ENCODE measurements at regions not wholly inside any gene's neighbourhood (a gene's known extent, or its start where the extent isn't known, plus 50 kb on each side); places are given as distances from the start of the nearest gene placed in this dataset.

DNA sequence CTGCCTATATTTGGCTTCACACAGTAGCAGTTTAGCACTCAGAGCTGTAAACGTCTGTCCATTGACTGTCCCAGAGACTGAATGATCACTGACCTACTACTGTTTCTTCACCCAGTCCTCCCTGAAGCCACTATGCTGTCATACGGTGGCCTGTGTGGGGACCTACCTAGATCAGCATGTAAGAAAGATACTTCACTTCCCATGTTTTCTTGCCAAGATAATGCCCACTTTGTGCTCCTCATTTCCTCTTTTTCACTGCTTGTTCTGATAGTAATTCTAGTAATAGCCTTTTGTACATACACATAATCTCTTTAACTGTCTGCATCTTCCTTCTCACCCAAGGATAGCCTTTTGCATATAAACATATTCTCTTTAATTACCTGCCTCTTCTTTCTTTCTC, 109.9 kb upstream of the TIAM2 start:
- no peak overlapping the region for H3K27ac ChIP-seq (ENCODE audit: low read depth, low read length)
- H3K36me3 ChIP-seq (ENCODE audit: control insufficient read depth, insufficient read depth, low read length), result no peaks in the 10 kb centered on the region
- H3K27me3 ChIP-seq (ENCODE audit: control insufficient read depth, insufficient read depth, low read length), result no peaks in the 10 kb centered on the region
- H3K9me3 ChIP-seq (ENCODE audit: control insufficient read depth, insufficient read depth, low read depth, low read length), result no peaks in the 10 kb centered on the region
- no peak overlapping the region for H3K9ac ChIP-seq (ENCODE audit: low read length)
- H3K4me3 ChIP-seq (ENCODE audit: low read depth, low read length), result no peak overlapping the region
- H3K4me1 ChIP-seq (ENCODE audit: control insufficient read depth, insufficient read depth, low read length), result no peaks in the 10 kb centered on the region

DNA sequence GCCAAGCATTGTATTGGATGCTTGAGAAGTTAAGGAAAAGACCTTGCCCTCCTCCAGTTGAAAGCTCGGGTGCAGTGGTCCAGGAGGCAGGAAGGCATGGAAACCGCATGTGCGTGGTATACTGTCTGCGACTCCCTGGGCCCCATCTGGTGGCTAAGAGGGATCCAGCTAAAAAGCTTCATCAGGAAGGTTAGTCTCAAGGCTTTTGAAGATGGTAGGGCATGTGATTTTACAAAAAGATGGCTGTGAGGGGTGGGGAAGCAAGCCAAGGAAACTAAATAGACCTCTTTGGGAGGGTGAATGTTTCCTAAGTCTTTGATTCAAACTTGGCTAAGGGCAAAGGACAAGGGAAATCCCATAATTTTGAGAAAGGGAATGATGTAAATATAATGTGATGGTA, 109.1 kb upstream of the TIAM2 start:
- H3K9me3 ChIP-seq (ENCODE audit: control insufficient read depth, insufficient read depth, low read depth, low read length), result no peaks in the 10 kb centered on the region
- no peak overlapping the region for H3K9ac ChIP-seq (ENCODE audit: low read length)
- no peaks in the 10 kb centered on the region for H3K27me3 ChIP-seq (ENCODE audit: control insufficient read depth, insufficient read depth, low read length)

DNA sequence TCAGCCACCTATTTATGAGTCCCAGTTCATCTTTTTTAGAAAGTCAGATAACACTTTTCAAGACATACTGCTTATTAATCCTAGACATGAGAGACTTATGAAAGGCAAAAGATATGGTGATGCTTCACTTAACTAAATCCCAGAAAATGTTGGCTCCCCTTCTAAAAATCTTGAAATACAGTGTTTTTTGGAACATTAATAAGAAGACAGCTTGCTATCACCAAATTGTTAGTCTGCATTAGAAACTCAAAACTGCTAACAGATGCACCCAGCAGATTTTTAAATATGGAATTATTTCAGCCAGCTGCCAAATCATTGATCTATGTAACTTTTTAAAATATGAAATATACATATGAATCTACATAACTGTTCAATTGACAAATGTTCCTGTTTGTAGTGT, 108.6 kb upstream of the TIAM2 start:
- no peak overlapping the region for H3K27ac ChIP-seq (ENCODE audit: low read depth, low read length)
- no peaks in the 10 kb centered on the region for H3K27me3 ChIP-seq (ENCODE audit: control insufficient read depth, insufficient read depth, low read length)
- H3K4me3 ChIP-seq (ENCODE audit: low read depth, low read length), result no peak overlapping the region
- no peaks in the 10 kb centered on the region for H3K9me3 ChIP-seq (ENCODE audit: control insufficient read depth, insufficient read depth, low read depth, low read length)
- no peaks in the 10 kb centered on the region for H3K4me1 ChIP-seq (ENCODE audit: control insufficient read depth, insufficient read depth, low read length)
- H3K9ac ChIP-seq (ENCODE audit: low read length), result no peak overlapping the region
- H3K36me3 ChIP-seq (ENCODE audit: control insufficient read depth, insufficient read depth, low read length), result no peaks in the 10 kb centered on the region

More for the DNA sequence above, 109.1 kb upstream of the TIAM2 start:
- no peak overlapping the region for H3K4me3 ChIP-seq (ENCODE audit: low read depth, low read length)
- H3K27ac ChIP-seq (ENCODE audit: low read depth, low read length), result no peak overlapping the region
- H3K4me1 ChIP-seq (ENCODE audit: control insufficient read depth, insufficient read depth, low read length), result no peaks in the 10 kb centered on the region
- H3K36me3 ChIP-seq (ENCODE audit: control insufficient read depth, insufficient read depth, low read length), result no peaks in the 10 kb centered on the region

GRCh38 chr6:154887051-154887450, 108.1 kb upstream of the TIAM2 start:
- H3K27ac ChIP-seq (ENCODE audit: low read depth, low read length), result no peak overlapping the region
- H3K27me3 ChIP-seq (ENCODE audit: control insufficient read depth, insufficient read depth, low read length), result no peaks in the 10 kb centered on the region
- no peaks in the 10 kb centered on the region for H3K9me3 ChIP-seq (ENCODE audit: control insufficient read depth, insufficient read depth, low read depth, low read length)
- no peaks in the 10 kb centered on the region for H3K4me1 ChIP-seq (ENCODE audit: control insufficient read depth, insufficient read depth, low read length)
- no peaks in the 10 kb centered on the region for H3K36me3 ChIP-seq (ENCODE audit: control insufficient read depth, insufficient read depth, low read length)
- H3K4me3 ChIP-seq (ENCODE audit: low read depth, low read length), result no peak overlapping the region
- H3K9ac ChIP-seq (ENCODE audit: low read length), result no peak overlapping the region

GRCh38 chr6:154888421-154889295, 106.5 kb upstream of the TIAM2 start:
- H3K27me3 ChIP-seq (ENCODE audit: control insufficient read depth, insufficient read depth, low read length), result no peaks in the 10 kb centered on the region
- H3K36me3 ChIP-seq (ENCODE audit: control insufficient read depth, insufficient read depth, low read length), result no peaks in the 10 kb centered on the region
- no peaks in the 10 kb centered on the region for H3K9me3 ChIP-seq (ENCODE audit: control insufficient read depth, insufficient read depth, low read depth, low read length)
- H3K27ac ChIP-seq (ENCODE audit: low read depth, low read length), result no peak overlapping the region
- no peak overlapping the region for H3K9ac ChIP-seq (ENCODE audit: low read length)
- no peak overlapping the region for H3K4me3 ChIP-seq (ENCODE audit: low read depth, low read length)
- H3K4me1 ChIP-seq (ENCODE audit: control insufficient read depth, insufficient read depth, low read length), result no peaks in the 10 kb centered on the region

GRCh38 chr6:154890874-154891273, 104.2 kb upstream of the TIAM2 start:
- H3K27ac ChIP-seq (ENCODE audit: low read depth, low read length), result no peak overlapping the region
- no peak overlapping the region for H3K4me3 ChIP-seq (ENCODE audit: low read depth, low read length)
- H3K4me1 ChIP-seq (ENCODE audit: control insufficient read depth, insufficient read depth, low read length), result no peaks in the 10 kb centered on the region
- no peaks in the 10 kb centered on the region for H3K9me3 ChIP-seq (ENCODE audit: control insufficient read depth, insufficient read depth, low read depth, low read length)
- no peak overlapping the region for H3K9ac ChIP-seq (ENCODE audit: low read length)
- H3K36me3 ChIP-seq (ENCODE audit: control insufficient read depth, insufficient read depth, low read length), result no peaks in the 10 kb centered on the region
- no peaks in the 10 kb centered on the region for H3K27me3 ChIP-seq (ENCODE audit: control insufficient read depth, insufficient read depth, low read length)

DNA sequence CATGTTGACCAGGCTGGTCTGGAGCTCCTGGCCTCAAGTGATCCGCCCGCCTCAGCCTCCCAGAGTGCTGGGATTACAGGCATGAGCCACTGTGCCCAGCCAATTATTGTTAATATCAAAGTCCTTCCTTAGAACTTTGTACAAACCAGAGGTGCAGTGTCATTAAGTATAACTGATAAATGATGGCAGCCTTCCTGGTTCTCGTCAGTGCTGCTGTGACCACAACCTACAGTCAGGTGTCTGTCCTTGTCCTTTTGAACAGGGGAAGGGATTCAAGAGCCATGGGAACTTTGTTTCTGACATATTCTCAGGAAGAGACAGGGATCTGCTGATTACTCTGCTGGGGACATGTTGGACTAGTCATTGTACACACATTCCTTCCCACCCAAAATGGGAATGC, 103.2 kb upstream of the TIAM2 start:
- Histone ChIP-seq H3K4me3 (ENCODE audit: low read depth, low read length) (no peak overlapping the region), H3K27ac (ENCODE audit: low read depth, low read length) (no peak overlapping the region), H3K9me3 (ENCODE audit: control insufficient read depth, insufficient read depth, low read depth, low read length) (no peaks in the 10 kb centered on the region), H3K4me1 (ENCODE audit: control insufficient read depth, insufficient read depth, low read length) (no peaks in the 10 kb centered on the region), H3K27me3 (ENCODE audit: control insufficient read depth, insufficient read depth, low read length) (no peaks in the 10 kb centered on the region), H3K9ac (ENCODE audit: low read length) (no peak overlapping the region), H3K36me3 (ENCODE audit: control insufficient read depth, insufficient read depth, low read length) (no peaks in the 10 kb centered on the region)

GRCh38 chr6:154893917-154894316, 101.2 kb upstream of the TIAM2 start:
- Histone ChIP-seq H3K9me3 (ENCODE audit: control insufficient read depth, insufficient read depth, low read depth, low read length) (no peaks in the 10 kb centered on the region), H3K4me1 (ENCODE audit: control insufficient read depth, insufficient read depth, low read length) (no peaks in the 10 kb centered on the region), H3K36me3 (ENCODE audit: control insufficient read depth, insufficient read depth, low read length) (no peaks in the 10 kb centered on the region), H3K4me3 (ENCODE audit: low read depth, low read length) (no peak overlapping the region), H3K27me3 (ENCODE audit: control insufficient read depth, insufficient read depth, low read length) (no peaks in the 10 kb centered on the region), H3K27ac (ENCODE audit: low read depth, low read length) (no peak overlapping the region), H3K9ac (ENCODE audit: low read length) (no peak overlapping the region)

GRCh38 chr6:154894902-154895301, 100.2 kb upstream of the TIAM2 start:
- Histone ChIP-seq H3K9me3 (ENCODE audit: control insufficient read depth, insufficient read depth, low read depth, low read length) (no peaks in the 10 kb centered on the region), H3K4me1 (ENCODE audit: control insufficient read depth, insufficient read depth, low read length) (no peaks in the 10 kb centered on the region), H3K27me3 (ENCODE audit: control insufficient read depth, insufficient read depth, low read length) (no peaks in the 10 kb centered on the region), H3K36me3 (ENCODE audit: control insufficient read depth, insufficient read depth, low read length) (no peaks in the 10 kb centered on the region), H3K9ac (ENCODE audit: low read length) (no peak overlapping the region), H3K4me3 (ENCODE audit: low read depth, low read length) (no peak overlapping the region), H3K27ac (ENCODE audit: low read depth, low read length) (no peak overlapping the region)

DNA sequence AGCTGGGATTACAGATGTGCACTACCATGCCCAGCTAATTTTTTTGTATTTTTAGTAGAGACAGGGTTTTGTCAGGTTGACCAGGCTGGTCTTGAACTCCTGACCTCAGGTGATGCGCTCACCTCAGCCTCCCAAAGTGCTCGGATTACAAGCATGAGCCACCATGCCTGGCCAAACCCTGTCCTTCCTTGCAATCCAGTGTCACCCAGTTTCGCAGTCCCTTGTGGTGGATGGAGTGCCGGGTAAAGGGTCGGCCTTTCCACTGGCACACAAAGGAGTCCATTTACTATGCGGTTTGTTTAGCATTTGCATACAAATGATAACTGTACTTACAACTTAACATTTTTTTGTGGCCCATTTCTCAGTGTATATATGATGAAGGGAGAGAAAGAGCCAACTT, 99.3 kb upstream of the TIAM2 start:
- Histone ChIP-seq H3K4me1 (ENCODE audit: control insufficient read depth, insufficient read depth, low read length) (no peaks in the 10 kb centered on the region), H3K9me3 (ENCODE audit: control insufficient read depth, insufficient read depth, low read depth, low read length) (no peaks in the 10 kb centered on the region), H3K27me3 (ENCODE audit: control insufficient read depth, insufficient read depth, low read length) (no peaks in the 10 kb centered on the region), H3K36me3 (ENCODE audit: control insufficient read depth, insufficient read depth, low read length) (no peaks in the 10 kb centered on the region), H3K9ac (ENCODE audit: low read length) (no peak overlapping the region), H3K4me3 (ENCODE audit: low read depth, low read length) (no peak overlapping the region), H3K27ac (ENCODE audit: low read depth, low read length) (no peak overlapping the region)

- no peaks in the 10 kb centered on the region for H3K4me1 ChIP-seq (ENCODE audit: control insufficient read depth, insufficient read depth, low read length)
- H3K27ac ChIP-seq (ENCODE audit: low read depth, low read length), result no peak overlapping the region
- no peaks in the 10 kb centered on the region for H3K36me3 ChIP-seq (ENCODE audit: control insufficient read depth, insufficient read depth, low read length)
- no peaks in the 10 kb centered on the region for H3K9me3 ChIP-seq (ENCODE audit: control insufficient read depth, insufficient read depth, low read depth, low read length)
- no peak overlapping the region for H3K4me3 ChIP-seq (ENCODE audit: low read depth, low read length)
- no peaks in the 10 kb centered on the region for H3K27me3 ChIP-seq (ENCODE audit: control insufficient read depth, insufficient read depth, low read length)
- H3K9ac ChIP-seq (ENCODE audit: low read length), result no peak overlapping the region
Observed at GRCh38 chr6:154898821-154899220, 96.3 kb upstream of the TIAM2 start.

All from HUES6 (cell line).